Right cardiac atrium (tissue), 5 donors: ENCODE measurements at regions not wholly inside any gene's neighbourhood (a gene's known extent, or its start where the extent isn't known, plus 50 kb on each side); places are given as distances from the start of the nearest gene placed in this dataset.

Experiments
- ATAC-seq, 2 donors: fragments of 200-7000 bp; cut with Tn5 transposase; one replicate each; pipeline versions ENCODE4 v1.8.0 to v1.9.1; 2020; ENCODE audit warnings: moderate library complexity in 2 of 2, mild to moderate bottlenecking in 1 of 2
- DNase-seq, 3 donors: peaks; one replicate each; pipeline ENCODE4 v3.0.0-alpha.2; 2020
- H3K27ac ChIP-seq: one replicate; pipeline ENCODE4 v1.5.1; 2013; ENCODE audit warnings: mild to moderate bottlenecking, low read length, control low read depth, moderate library complexity
- H3K27me3 ChIP-seq: one replicate; pipeline ENCODE4 v1.6.1; 2013; ENCODE audit not compliant: control insufficient read depth, insufficient read depth
- H3K4me1 ChIP-seq: one replicate; pipeline ENCODE4 v1.6.1; 2013; ENCODE audit warnings: low read length; ENCODE audit not compliant: control insufficient read depth, insufficient read depth
- H3K4me3 ChIP-seq: one replicate; pipeline ENCODE4 v1.5.1; 2013; ENCODE audit warnings: low read length, control low read depth
- H3K9me3 ChIP-seq: one replicate; pipeline ENCODE4 v1.6.1; 2013; ENCODE audit warnings: low read length; ENCODE audit not compliant: control insufficient read depth
- WGBS: extraction: QIAGEN DNeasy Blood & Tissue Kit; methylation state at CpG from one replicate; pipeline ENCODE4 v1.1.7; 2013; 5-methylcytosine and 5-hydroxymethylcytosine counted together
- intact Hi-C, 4 donors: fragments of 100-400 bp; cut with DNase I; formaldehyde crosslinking; loops; one replicate each; pipeline versions ENCODE4 v1.11.0 to v1.14.0; 2022 to 2023
- donor health status: healthy with polysubstance abuse.
- donor health status: DM: no; HTN: yes; CAD: no.
- donor health status: DM: no; HTN: no; CAD: no.
- donor health status: DM: no; HTN: yes; CAD: no; lungs with severe emphysema.
- donor health status: DM: yes; HTN: yes; CAD: no.

- 80% methylated on average over 3 of the region's 3 CpGs for WGBS
- H3K4me1 ChIP-seq = no peaks in the 10 kb centered on the region
- DNase-seq = no peak
Observed at GRCh38 chr1:77632216-77632615, 50.2 kb downstream of the ZZZ3 start.

GRCh38 chr1:77631751-77632150, 50.7 kb downstream of the ZZZ3 start:
- no peaks in the 10 kb centered on the region for H3K9me3 ChIP-seq
- ATAC-seq = no peak
- no peaks in the 10 kb centered on the region for H3K27me3 ChIP-seq
- H3K4me1 ChIP-seq = no peaks in the 10 kb centered on the region
- H3K4me3 ChIP-seq = no peak overlapping the region
- intact Hi-C loops = no loop called here
- 86% methylated on average over 1 of the region's 1 CpG for WGBS
- no peak for DNase-seq
- no peak overlapping the region for H3K27ac ChIP-seq

More at GRCh38 chr1:77632216-77632615, 50.2 kb downstream of the ZZZ3 start:
- H3K27me3 ChIP-seq = no peaks in the 10 kb centered on the region
- intact Hi-C loops = no loop called here
- H3K4me3 ChIP-seq = no peak overlapping the region
- H3K27ac ChIP-seq = no peak overlapping the region
- H3K9me3 ChIP-seq = no peaks in the 10 kb centered on the region
- ATAC-seq = no peak

- no peak for DNase-seq
- intact Hi-C loops = no loop called here
- Histone ChIP-seq H3K4me1 (no peaks in the 10 kb centered on the region), H3K9me3 (no peaks in the 10 kb centered on the region), H3K4me3 (no peak overlapping the region), H3K27ac (no peak overlapping the region), H3K27me3 (no peaks in the 10 kb centered on the region)
- no peak for ATAC-seq
- 97% methylated on average over 1 of the region's 1 CpG for WGBS
Observed at GRCh38 chr1:77631302-77631701, 51.2 kb downstream of the ZZZ3 start.

GRCh38 chr1:77627978-77628570, 54.4 kb downstream of the ZZZ3 start:
- Histone ChIP-seq H3K27me3 (no peaks in the 10 kb centered on the region), H3K9me3 (no peaks in the 10 kb centered on the region), H3K4me3 (no peak overlapping the region), H3K27ac (no peak overlapping the region), H3K4me1 (peaks cover 2% of the 10 kb centered on the region)
- DNase-seq = no peak
- 94% methylated on average over 4 of the region's 4 CpGs for WGBS
- ATAC-seq = no peak
- intact Hi-C loops = no loop called here

- Histone ChIP-seq H3K27ac (no peak overlapping the region), H3K27me3 (no peaks in the 10 kb centered on the region), H3K4me1 (peaks cover 2% of the 10 kb centered on the region), H3K9me3 (no peaks in the 10 kb centered on the region), H3K4me3 (no peak overlapping the region)
- ATAC-seq (no peak), DNase-seq (no peak)
- intact Hi-C loops = no loop called here
- 98% methylated on average over 1 of the region's 1 CpG for WGBS
Observed at GRCh38 chr1:77625250-77625649, 57.2 kb downstream of the ZZZ3 start.

GRCh38 chr1:77624102-77624501, 58.4 kb downstream of the ZZZ3 start:
- peak; percentile 45 to 95 for ATAC-seq

GRCh38 chr1:77623066-77623465, 59.4 kb downstream of the ZZZ3 start:
- WGBS = 70% methylated on average over 2 of the region's 2 CpGs
- DNase-seq (no peak), ATAC-seq (peak in 1 of 2 donors; percentile 24)
- Histone ChIP-seq H3K27me3 (no peaks in the 10 kb centered on the region), H3K9me3 (no peaks in the 10 kb centered on the region), H3K27ac (no peak overlapping the region), H3K4me1 (peaks cover 2% of the 10 kb centered on the region), H3K4me3 (no peak overlapping the region)
- intact Hi-C loops = no loop called here

More at GRCh38 chr1:77624102-77624501, 58.4 kb downstream of the ZZZ3 start:
- Histone ChIP-seq H3K27me3 (no peaks in the 10 kb centered on the region), H3K27ac (no peak overlapping the region), H3K9me3 (no peaks in the 10 kb centered on the region), H3K4me3 (no peak overlapping the region), H3K4me1 (peaks cover 2% of the 10 kb centered on the region)
- DNase-seq = no peak
- intact Hi-C loops = no loop called here

- H3K27me3 ChIP-seq = no peaks in the 10 kb centered on the region
- H3K27ac ChIP-seq = no peak overlapping the region
- H3K4me1 ChIP-seq = peaks cover 2% of the 10 kb centered on the region
- DNase-seq (no peak), ATAC-seq (no peak)
- no peak overlapping the region for H3K4me3 ChIP-seq
- H3K9me3 ChIP-seq = no peaks in the 10 kb centered on the region
- 77% methylated on average over 3 of the region's 3 CpGs for WGBS
- intact Hi-C loops = no loop called here
Observed at GRCh38 chr1:77620273-77620672, 62.2 kb downstream of the ZZZ3 start.

- DNase-seq (no peak), ATAC-seq (no peak)
- WGBS = 90% methylated on average over 4 of the region's 4 CpGs
- Histone ChIP-seq H3K27ac (no peak overlapping the region), H3K4me1 (no peaks in the 10 kb centered on the region), H3K27me3 (no peaks in the 10 kb centered on the region), H3K9me3 (no peaks in the 10 kb centered on the region), H3K4me3 (no peak overlapping the region)
- intact Hi-C loops = no loop called here
Observed at GRCh38 chr1:77614037-77614436, 68.4 kb downstream of the ZZZ3 start.
